NCI-H748 treated with DMSO at 0.1 percent for 48 hours (cell line): ENCODE measurements at regions not wholly inside any gene's neighbourhood (a gene's known extent, or its start where the extent isn't known, plus 50 kb on each side); places are given as distances from the start of the nearest gene placed in this dataset.

Experiments
- DNase-seq: peaks from one replicate; lab custom pipeline; 2025; lab: John Stamatoyannopoulos, UW

GRCh38 chr6:133583907-133584427 is 304.9 kb upstream of the TCF21 start:
- no peak for DNase-seq

- DNase-seq = no peak
Observed at GRCh38 chr6:133584823-133585222, 304.1 kb upstream of the TCF21 start.

GRCh38 chr6:133585978-133586377 is 302.9 kb upstream of the TCF21 start:
- no peak for DNase-seq

- no peak for DNase-seq
Observed at GRCh38 chr6:133587546-133588160, 301.3 kb upstream of the TCF21 start.

- no peak for DNase-seq
Observed at GRCh38 chr6:133590196-133590595, 298.7 kb upstream of the TCF21 start.

GRCh38 chr6:133590814-133591213 is 298.1 kb upstream of the TCF21 start:
- no peak for DNase-seq

- no peak for DNase-seq
Observed at GRCh38 chr6:133591275-133591674, 297.6 kb upstream of the TCF21 start.

- no peak for DNase-seq
Observed at GRCh38 chr6:133594652-133595110, 294.2 kb upstream of the TCF21 start.

GRCh38 chr6:133595111-133595761 is 293.7 kb upstream of the TCF21 start:
- no peak for DNase-seq

- no peak for DNase-seq
Observed at GRCh38 chr6:133606852-133607251, 282.1 kb upstream of the TCF21 start.

- no peak for DNase-seq
Observed at GRCh38 chr6:133608620-133609019, 280.3 kb upstream of the TCF21 start.

- DNase-seq = no peak
Observed at GRCh38 chr6:133609415-133610226, 279.3 kb upstream of the TCF21 start.

GRCh38 chr6:133610227-133610840 is 278.6 kb upstream of the TCF21 start:
- DNase-seq = no peak

- no peak for DNase-seq
Observed at GRCh38 chr6:133610971-133611370, 277.9 kb upstream of the TCF21 start.

GRCh38 chr6:133612459-133612858 is 276.5 kb upstream of the TCF21 start:
- DNase-seq = no peak

GRCh38 chr6:133613211-133613610 is 275.7 kb upstream of the TCF21 start:
- no peak for DNase-seq

GRCh38 chr6:133621751-133622150 is 267.2 kb upstream of the TCF21 start:
- no peak for DNase-seq

GRCh38 chr6:133623065-133623464 is 265.8 kb upstream of the TCF21 start:
- DNase-seq = no peak

- no peak for DNase-seq
Observed at GRCh38 chr6:133623621-133624020, 265.3 kb upstream of the TCF21 start.

GRCh38 chr6:133626096-133626666 is 262.7 kb upstream of the TCF21 start:
- DNase-seq = no peak

- no peak for DNase-seq
Observed at GRCh38 chr6:133629970-133630369, 258.9 kb upstream of the TCF21 start.

- DNase-seq = no peak
Observed at GRCh38 chr6:133630651-133631050, 258.3 kb upstream of the TCF21 start.
